ENCODE measurements at regions not wholly inside any gene's neighbourhood (a gene's known extent, or its start where the extent isn't known, plus 50 kb on each side); places are given as distances from the start of the nearest gene placed in this dataset.

GRCh38 chr1:106194206-106194605 is 862.3 kb upstream of the PRMT6 start:
- TF ChIP-seq POLR2AphosphoS5 (IDR thresholded peaks at IDR 0.05; ENCODE audit: low read depth, low read length) = no peak
- no peak for TF ChIP-seq TAF1 (IDR thresholded peaks at IDR 0.05; ENCODE audit: borderline replicate concordance, insufficient read depth, low read length)
- TF ChIP-seq REST (IDR thresholded peaks at IDR 0.05; ENCODE audit: insufficient read depth in 1 of 2, low read depth in 2 of 2, low read length in 2 of 2) = no peak
- no peak for TF ChIP-seq SIN3A (IDR thresholded peaks at IDR 0.05; ENCODE audit: borderline replicate concordance, insufficient read depth, low read length)
- TF ChIP-seq FOXP2 (optimal IDR thresholded peaks at IDR 0.05; ENCODE audit: borderline replicate concordance, extremely low read depth, extremely low read length, insufficient read depth) = no peak
